IMR-90 (cell line): ENCODE measurements at regions not wholly inside any gene's neighbourhood (a gene's known extent, or its start where the extent isn't known, plus 50 kb on each side); places are given as distances from the start of the nearest gene placed in this dataset.

ENCODE experiments used
- ATAC-seq: fragments of 200-7000 bp; cut with Tn5 transposase; 2 replicates; pipeline ENCODE4 v1.9.1; 2020; ENCODE audit warnings: low read depth, mild to moderate bottlenecking, moderate library complexity
- BruUV-seq: library from RNA; stranded (reverse); fragments of 400-500 nt; replicated peaks from 2 replicates; lab custom pipeline; 2021; lab: Mats Ljungman, UMichigan
- CTCF ChIA-PET: fragments of 300-600 bp; formaldehyde crosslinking; extraction: SDS; loops from one replicate; lab custom pipeline; 2021; ENCODE audit warnings: antibody characterized with exemption; lab: Yijun Ruan, JAX
- POLR2A ChIA-PET: fragments of 300-600 bp; sonication (Branson Sonifier 250); formaldehyde crosslinking; loops from one replicate; lab custom pipeline; 2022; ENCODE audit warnings: antibody characterized with exemption; ENCODE audit not compliant: unreplicated experiment; lab: Charles Lee
- DNase-seq: peaks from one replicate; pipeline ENCODE4 v3.0.0; 2013
- H2AFZ ChIP-seq: replicated peaks from 2 replicates; pipeline ENCODE3; 2013; ENCODE audit warnings: low read length, mild to moderate bottlenecking; ENCODE audit not compliant: poor library complexity
- H2AK5ac ChIP-seq: 2 replicates; pipeline ENCODE4 v1.6.1; 2013; ENCODE audit warnings: low read depth, low read length, inconsistent platforms
- H2AK9ac ChIP-seq: replicated peaks from 2 replicates; pipeline ENCODE3; 2013; ENCODE audit warnings: mild to moderate bottlenecking, low read depth, low read length, moderate library complexity; ENCODE audit not compliant: poor library complexity
- H2BK120ac ChIP-seq: 2 replicates; pipeline ENCODE4 v1.6.1; 2013; ENCODE audit warnings: low read depth, low read length, inconsistent platforms
- H2BK15ac ChIP-seq: 3 replicates; pipeline ENCODE4 v1.6.1; 2013; ENCODE audit warnings: low read depth, low read length, inconsistent platforms
- H2BK20ac ChIP-seq: 2 replicates; pipeline ENCODE4 v1.6.1; 2013; ENCODE audit warnings: low read depth, mild to moderate bottlenecking, inconsistent platforms, low read length, moderate library complexity
- H2BK5ac ChIP-seq: 2 replicates; pipeline ENCODE4 v1.6.1; 2013; ENCODE audit warnings: mild to moderate bottlenecking, low read depth, low read length, inconsistent platforms; ENCODE audit not compliant: poor library complexity, severe bottlenecking
- H3K14ac ChIP-seq: replicated peaks from 2 replicates; pipeline ENCODE4 v1.6.1; 2013; ENCODE audit warnings: low read depth, low read length, inconsistent platforms
- H3K18ac ChIP-seq: 2 replicates; pipeline ENCODE4 v1.6.1; 2013; ENCODE audit warnings: low read depth, low read length, control low read depth
- H3K23ac ChIP-seq: 2 replicates; pipeline ENCODE4 v1.6.1; 2013; ENCODE audit warnings: low read depth, low read length, inconsistent platforms
- H3K27ac ChIP-seq: 2 replicates; pipeline ENCODE4 v1.5.1; 2013; ENCODE audit warnings: mild to moderate bottlenecking, control low read depth, low read length; ENCODE audit not compliant: insufficient read depth
- H3K27me3 ChIP-seq: 2 replicates; pipeline ENCODE4 v1.6.1; 2013; ENCODE audit warnings: low read length; ENCODE audit not compliant: control insufficient read depth, insufficient read depth
- H3K36me3 ChIP-seq: 2 replicates; pipeline ENCODE4 v1.6.1; 2013; ENCODE audit warnings: low read length, mixed read lengths; ENCODE audit not compliant: control insufficient read depth, insufficient read depth
- H3K4ac ChIP-seq: 2 replicates; pipeline ENCODE4 v1.6.1; 2013; ENCODE audit warnings: low read depth, low read length, inconsistent platforms
- H3K4me1 ChIP-seq: 2 replicates; pipeline ENCODE4 v1.6.1; 2013; ENCODE audit warnings: low read length, mixed read lengths; ENCODE audit not compliant: control insufficient read depth, insufficient read depth
- H3K4me2 ChIP-seq: 2 replicates; pipeline ENCODE4 v1.6.1; 2013; ENCODE audit warnings: low read depth, mild to moderate bottlenecking, control low read depth, low read length, moderate library complexity
- H3K4me3 ChIP-seq: 2 replicates; pipeline ENCODE4 v1.5.1; 2013; ENCODE audit warnings: low read depth, mild to moderate bottlenecking, control low read depth, low read length, moderate library complexity; ENCODE audit not compliant: insufficient read depth
- H3K56ac ChIP-seq: 2 replicates; pipeline ENCODE4 v1.6.1; 2013; ENCODE audit warnings: low read length, inconsistent platforms; ENCODE audit not compliant: insufficient read depth; ENCODE audit errors: extremely low read depth
- H3K79me1 ChIP-seq, 2 experiments: 2 replicates each; pipeline ENCODE4 v1.6.1; 2013; ENCODE audit warnings: low read length in 2 of 2, inconsistent platforms in 1 of 2, low read depth in 1 of 2
- H3K9ac ChIP-seq: 2 replicates; pipeline ENCODE4 v1.6.1; 2013; ENCODE audit warnings: low read depth, low read length, control low read depth
- H3K9me1 ChIP-seq: 2 replicates; pipeline ENCODE4 v1.6.1; 2013; ENCODE audit warnings: low read length, inconsistent platforms; ENCODE audit not compliant: insufficient read depth
- H3K9me3 ChIP-seq: 2 replicates; pipeline ENCODE4 v1.6.1; 2013; ENCODE audit warnings: low read length; ENCODE audit not compliant: control insufficient read depth, insufficient read depth
- H4K20me1 ChIP-seq: 2 replicates; pipeline ENCODE4 v1.6.1; 2013; ENCODE audit warnings: low read length, inconsistent platforms; ENCODE audit not compliant: insufficient read depth
- H4K5ac ChIP-seq: 2 replicates; pipeline ENCODE4 v1.6.1; 2013; ENCODE audit warnings: mild to moderate bottlenecking, low read depth, low read length, control low read depth
- H4K8ac ChIP-seq, 2 experiments: 2 replicates each; pipeline ENCODE4 v1.6.1; 2013; ENCODE audit warnings: low read depth in 2 of 2, low read length in 2 of 2, control low read depth in 1 of 2, inconsistent platforms in 1 of 2
- H4K91ac ChIP-seq: 2 replicates; pipeline ENCODE4 v1.6.1; 2013; ENCODE audit warnings: low read depth, low read length, inconsistent platforms; ENCODE audit not compliant: insufficient read depth
- BHLHE40 ChIP-seq: fragments of 150-350 bp; IDR thresholded peaks from 2 replicates; pipeline ENCODE4 v1.6.1; 2016; ENCODE audit warnings: mild to moderate bottlenecking, low read depth, low read length
- CEBPB ChIP-seq: IDR thresholded peaks from 2 replicates; pipeline ENCODE4 v1.6.1; 2012; ENCODE audit warnings: low read depth, low read length, improper control_type of control experiment
- CHD1 ChIP-seq: IDR thresholded peaks from 2 replicates; pipeline ENCODE4 v1.6.1; 2012; ENCODE audit warnings: low read depth, low read length, improper control_type of control experiment
- ELK1 ChIP-seq: fragments of 150-350 bp; IDR thresholded peaks from 2 replicates; pipeline ENCODE4 v1.6.1; 2016; ENCODE audit warnings: low read depth, mild to moderate bottlenecking, low read length, moderate library complexity, borderline replicate concordance
- MAZ ChIP-seq: IDR thresholded peaks from 2 replicates; pipeline ENCODE4 v1.6.1; 2012; ENCODE audit warnings: low read depth, mild to moderate bottlenecking, low read length, improper control_type of control experiment, moderate library complexity, borderline replicate concordance
- NFE2L2 ChIP-seq: fragments of 150-350 bp; IDR thresholded peaks from 2 replicates; pipeline ENCODE4 v1.6.1; 2016; ENCODE audit warnings: low read depth, mild to moderate bottlenecking, low read length
- POLR2A ChIP-seq: IDR thresholded peaks from 2 replicates; pipeline ENCODE4 v1.6.1; 2012; ENCODE audit warnings: mild to moderate bottlenecking, low read depth, low read length
- RAD21 ChIP-seq: IDR thresholded peaks from 2 replicates; pipeline ENCODE4 v1.6.1; 2012; ENCODE audit warnings: low read length, improper control_type of control experiment
- RCOR1 ChIP-seq: IDR thresholded peaks from 2 replicates; pipeline ENCODE4 v1.6.1; 2012; ENCODE audit warnings: mild to moderate bottlenecking, low read length, improper control_type of control experiment; ENCODE audit not compliant: insufficient replicate concordance
- RFX5 ChIP-seq: IDR thresholded peaks from 2 replicates; pipeline ENCODE4 v1.8.0; 2012; ENCODE audit warnings: low read depth, mild to moderate bottlenecking, low read length, moderate library complexity
- SMC3 ChIP-seq: fragments of 150-350 bp; IDR thresholded peaks from 2 replicates; pipeline ENCODE4 v1.6.1; 2016; ENCODE audit warnings: low read depth, mild to moderate bottlenecking, antibody characterized with exemption, low read length, moderate library complexity
- WGBS, 2 experiments: methylation state at CpG; one replicate each; pipeline versions ENCODE4 v1.1.5 to v1.1.7; 2013; ENCODE audit warnings: missing lambda C conversion rate in 2 of 2; ENCODE audit not compliant: insufficient read length in 1 of 2; ENCODE audit errors: extremely low coverage in 2 of 2; 5-methylcytosine and 5-hydroxymethylcytosine counted together
- dilution Hi-C: fragments of 300-500 bp; cut with HindIII; formaldehyde crosslinking; loops from one replicate; pipeline ENCODE4 v1.14.3; 2018; ENCODE audit warnings: low sequenced_read_pairs; ENCODE audit not compliant: unreplicated experiment
- in situ Hi-C: fragments of 300-500 bp; cut with MboI; formaldehyde crosslinking; loops from 3 replicates; pipeline ENCODE4 v1.14.3; 2019; ENCODE audit warnings: low sequenced_read_pairs, inconsistent platforms, mixed read lengths
- intact Hi-C: fragments of 100-400 bp; cut with micrococcal nuclease; formaldehyde crosslinking; loops from 2 replicates; pipeline ENCODE4 v1.10.0; 2022

GRCh38 chr3:171916888-171917287 is 73.7 kb downstream of the TMEM212 start:
- H2BK20ac ChIP-seq = no peak overlapping the region
- H3K79me1 ChIP-seq = no peaks in the 10 kb centered on the region
- no peaks in the 10 kb centered on the region for H4K20me1 ChIP-seq
- CTCF ChIA-PET = no interaction called here
- no peak overlapping the region for H3K4me2 ChIP-seq
- no peak overlapping the region for H3K4me3 ChIP-seq
- H3K9ac ChIP-seq = no peak overlapping the region
- POLR2A ChIA-PET = no interaction called here
- intact Hi-C loops = no loop called here
- no peak overlapping the region for H2AK5ac ChIP-seq
- no peak overlapping the region for H3K56ac ChIP-seq
- H3K14ac ChIP-seq = no peak overlapping the region
- in situ Hi-C loops = no loop called here
- peaks cover 2% of the 10 kb centered on the region; the same call in 1 of the 2 replicates for H3K9me3 ChIP-seq
- no peak overlapping the region for H4K91ac ChIP-seq
- BruUV-seq = no TSS peak
- no peak overlapping the region for H4K5ac ChIP-seq
- DNase-seq = no peak
- no peaks in the 10 kb centered on the region for H3K36me3 ChIP-seq
- H3K18ac ChIP-seq = no peak overlapping the region
- H3K23ac ChIP-seq = no peak overlapping the region
- no peaks in the 10 kb centered on the region for H3K4me1 ChIP-seq
- TF ChIP-seq CEBPB (no peak), BHLHE40 (no peak), ELK1 (no peak), CHD1 (no peak), SMC3 (no peak), NFE2L2 (no peak), RAD21 (no peak), POLR2A (no peak), RCOR1 (no peak), RFX5 (no peak), MAZ (no peak)
- no peak overlapping the region for H3K27ac ChIP-seq
- H2BK120ac ChIP-seq = no peak overlapping the region
- no peak overlapping the region for H3K4ac ChIP-seq
- no peaks in the 10 kb centered on the region for H3K27me3 ChIP-seq
- ATAC-seq = no peak
- H2AFZ ChIP-seq = no peak overlapping the region
- no peak overlapping the region for H4K8ac ChIP-seq
- no CpG with 5 or more reads among the region's 3 CpGs for WGBS, 2 experiments
- dilution Hi-C loops = no loop called here
- H2BK15ac ChIP-seq = no peak overlapping the region; the same call in 2 of the 3 replicates
- no peak overlapping the region for H2BK5ac ChIP-seq
- no peaks in the 10 kb centered on the region for H3K9me1 ChIP-seq
- no peak overlapping the region for H2AK9ac ChIP-seq
